ENCODE measurements at regions not wholly inside any gene's neighbourhood (a gene's known extent, or its start where the extent isn't known, plus 50 kb on each side); places are given as distances from the start of the nearest gene placed in this dataset.

- TF ChIP-seq OVOL2 (CRISPR knock-in tag; IDR thresholded peaks at IDR 0.05; ENCODE audit: borderline replicate concordance) (no peak), CTCF (IDR thresholded peaks at IDR 0.05) (no peak), ZNF263 (CRISPR knock-in tag; IDR thresholded peaks at IDR 0.05; ENCODE audit: low read depth) (no peak), ELF4 (CRISPR knock-in tag; IDR thresholded peaks at IDR 0.05; ENCODE audit: low read depth) (no peak), STAT6 (CRISPR knock-in tag; conservative IDR thresholded peaks at IDR 0.05; ENCODE audit: low read depth) (no peak), ATF3 (CRISPR knock-in tag; conservative IDR thresholded peaks at IDR 0.05) (no peak), USF1 (CRISPR knock-in tag; IDR thresholded peaks at IDR 0.05) (no peak), TEAD4 (CRISPR knock-in tag; IDR thresholded peaks at IDR 0.05) (no peak), ESRRA (CRISPR knock-in tag; IDR thresholded peaks at IDR 0.05; ENCODE audit: borderline replicate concordance) (no peak), ZBTB21 (CRISPR knock-in tag; IDR thresholded peaks at IDR 0.05; ENCODE audit: borderline replicate concordance) (no peak)
- TF ChIP-seq, protein P1, sequence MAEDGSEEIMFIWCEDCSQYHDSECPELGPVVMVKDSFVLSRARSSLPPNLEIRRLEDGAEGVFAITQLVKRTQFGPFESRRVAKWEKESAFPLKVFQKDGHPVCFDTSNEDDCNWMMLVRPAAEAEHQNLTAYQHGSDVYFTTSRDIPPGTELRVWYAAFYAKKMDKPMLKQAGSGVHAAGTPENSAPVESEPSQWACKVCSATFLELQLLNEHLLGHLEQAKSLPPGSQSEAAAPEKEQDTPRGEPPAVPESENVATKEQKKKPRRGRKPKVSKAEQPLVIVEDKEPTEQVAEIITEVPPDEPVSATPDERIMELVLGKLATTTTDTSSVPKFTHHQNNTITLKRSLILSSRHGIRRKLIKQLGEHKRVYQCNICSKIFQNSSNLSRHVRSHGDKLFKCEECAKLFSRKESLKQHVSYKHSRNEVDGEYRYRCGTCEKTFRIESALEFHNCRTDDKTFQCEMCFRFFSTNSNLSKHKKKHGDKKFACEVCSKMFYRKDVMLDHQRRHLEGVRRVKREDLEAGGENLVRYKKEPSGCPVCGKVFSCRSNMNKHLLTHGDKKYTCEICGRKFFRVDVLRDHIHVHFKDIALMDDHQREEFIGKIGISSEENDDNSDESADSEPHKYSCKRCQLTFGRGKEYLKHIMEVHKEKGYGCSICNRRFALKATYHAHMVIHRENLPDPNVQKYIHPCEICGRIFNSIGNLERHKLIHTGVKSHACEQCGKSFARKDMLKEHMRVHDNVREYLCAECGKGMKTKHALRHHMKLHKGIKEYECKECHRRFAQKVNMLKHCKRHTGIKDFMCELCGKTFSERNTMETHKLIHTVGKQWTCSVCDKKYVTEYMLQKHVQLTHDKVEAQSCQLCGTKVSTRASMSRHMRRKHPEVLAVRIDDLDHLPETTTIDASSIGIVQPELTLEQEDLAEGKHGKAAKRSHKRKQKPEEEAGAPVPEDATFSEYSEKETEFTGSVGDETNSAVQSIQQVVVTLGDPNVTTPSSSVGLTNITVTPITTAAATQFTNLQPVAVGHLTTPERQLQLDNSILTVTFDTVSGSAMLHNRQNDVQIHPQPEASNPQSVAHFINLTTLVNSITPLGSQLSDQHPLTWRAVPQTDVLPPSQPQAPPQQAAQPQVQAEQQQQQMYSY (CRISPR knock-in tag; IDR thresholded peaks at IDR 0.05) = no peak
These were observed 78.0 kb upstream of the GALNT5 start for GRCh38 chr2:157179324-157180105.
